GM12878 (cell line): ENCODE measurements at regions not wholly inside any gene's neighbourhood (a gene's known extent, or its start where the extent isn't known, plus 50 kb on each side); places are given as distances from the start of the nearest gene placed in this dataset.

Source experiments
- FOXM1 ChIP-seq: IDR thresholded peaks from 2 replicates; pipeline ENCODE4 v1.6.1; 2012; ENCODE audit warnings: low read depth, mild to moderate bottlenecking, inconsistent platforms, low read length, moderate library complexity
- POLR2A ChIP-seq: IDR thresholded peaks from 2 replicates; pipeline ENCODE4 v1.6.1; 2011; ENCODE audit warnings: low read depth, mild to moderate bottlenecking, low read length
- TF ChIP-seq, protein P1 (sequence below): IDR thresholded peaks from 2 replicates; pipeline ENCODE4 v1.6.1; 2012; ENCODE audit warnings: mild to moderate bottlenecking, low read depth, low read length
- TF ChIP-seq, protein P2 (sequence below), 3 experiments: IDR thresholded peaks in 2 of 3; conservative IDR thresholded peaks in 1 of 3; 2 replicates each; pipeline ENCODE4 v1.5.1; 2011; ENCODE audit warnings: low read depth in 3 of 3, low read length in 3 of 3, mild to moderate bottlenecking in 3 of 3, control low read depth in 2 of 3, moderate library complexity in 2 of 3, inconsistent platforms in 1 of 3, mixed read lengths in 1 of 3; ENCODE audit not compliant: control insufficient read depth in 2 of 3, insufficient read depth in 1 of 3; ENCODE audit errors: extremely low read depth in 1 of 3

DNA sequence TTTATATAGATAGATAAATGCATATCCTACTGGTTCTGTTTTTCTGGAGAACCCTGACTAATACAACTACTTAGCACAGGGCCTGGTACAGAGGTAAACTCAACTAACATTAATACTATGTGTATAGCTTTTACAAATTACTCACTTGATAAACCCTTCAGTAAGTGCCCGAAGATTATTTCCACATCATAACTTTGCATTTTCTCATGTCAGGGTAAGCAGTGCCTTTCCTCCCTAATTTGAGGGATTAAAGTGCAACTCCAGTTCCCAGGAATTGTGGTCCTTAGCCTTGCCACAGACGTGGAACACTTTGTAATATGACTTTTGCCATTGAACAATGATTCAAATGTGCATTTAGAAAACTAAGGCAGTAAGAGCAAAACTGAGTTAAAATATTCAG is 147.5 kb upstream of the SMLR1 start:
- TF ChIP-seq, protein P1, sequence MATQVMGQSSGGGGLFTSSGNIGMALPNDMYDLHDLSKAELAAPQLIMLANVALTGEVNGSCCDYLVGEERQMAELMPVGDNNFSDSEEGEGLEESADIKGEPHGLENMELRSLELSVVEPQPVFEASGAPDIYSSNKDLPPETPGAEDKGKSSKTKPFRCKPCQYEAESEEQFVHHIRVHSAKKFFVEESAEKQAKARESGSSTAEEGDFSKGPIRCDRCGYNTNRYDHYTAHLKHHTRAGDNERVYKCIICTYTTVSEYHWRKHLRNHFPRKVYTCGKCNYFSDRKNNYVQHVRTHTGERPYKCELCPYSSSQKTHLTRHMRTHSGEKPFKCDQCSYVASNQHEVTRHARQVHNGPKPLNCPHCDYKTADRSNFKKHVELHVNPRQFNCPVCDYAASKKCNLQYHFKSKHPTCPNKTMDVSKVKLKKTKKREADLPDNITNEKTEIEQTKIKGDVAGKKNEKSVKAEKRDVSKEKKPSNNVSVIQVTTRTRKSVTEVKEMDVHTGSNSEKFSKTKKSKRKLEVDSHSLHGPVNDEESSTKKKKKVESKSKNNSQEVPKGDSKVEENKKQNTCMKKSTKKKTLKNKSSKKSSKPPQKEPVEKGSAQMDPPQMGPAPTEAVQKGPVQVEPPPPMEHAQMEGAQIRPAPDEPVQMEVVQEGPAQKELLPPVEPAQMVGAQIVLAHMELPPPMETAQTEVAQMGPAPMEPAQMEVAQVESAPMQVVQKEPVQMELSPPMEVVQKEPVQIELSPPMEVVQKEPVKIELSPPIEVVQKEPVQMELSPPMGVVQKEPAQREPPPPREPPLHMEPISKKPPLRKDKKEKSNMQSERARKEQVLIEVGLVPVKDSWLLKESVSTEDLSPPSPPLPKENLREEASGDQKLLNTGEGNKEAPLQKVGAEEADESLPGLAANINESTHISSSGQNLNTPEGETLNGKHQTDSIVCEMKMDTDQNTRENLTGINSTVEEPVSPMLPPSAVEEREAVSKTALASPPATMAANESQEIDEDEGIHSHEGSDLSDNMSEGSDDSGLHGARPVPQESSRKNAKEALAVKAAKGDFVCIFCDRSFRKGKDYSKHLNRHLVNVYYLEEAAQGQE = no peak
- no peak for TF ChIP-seq FOXM1
- TF ChIP-seq, protein P2, sequence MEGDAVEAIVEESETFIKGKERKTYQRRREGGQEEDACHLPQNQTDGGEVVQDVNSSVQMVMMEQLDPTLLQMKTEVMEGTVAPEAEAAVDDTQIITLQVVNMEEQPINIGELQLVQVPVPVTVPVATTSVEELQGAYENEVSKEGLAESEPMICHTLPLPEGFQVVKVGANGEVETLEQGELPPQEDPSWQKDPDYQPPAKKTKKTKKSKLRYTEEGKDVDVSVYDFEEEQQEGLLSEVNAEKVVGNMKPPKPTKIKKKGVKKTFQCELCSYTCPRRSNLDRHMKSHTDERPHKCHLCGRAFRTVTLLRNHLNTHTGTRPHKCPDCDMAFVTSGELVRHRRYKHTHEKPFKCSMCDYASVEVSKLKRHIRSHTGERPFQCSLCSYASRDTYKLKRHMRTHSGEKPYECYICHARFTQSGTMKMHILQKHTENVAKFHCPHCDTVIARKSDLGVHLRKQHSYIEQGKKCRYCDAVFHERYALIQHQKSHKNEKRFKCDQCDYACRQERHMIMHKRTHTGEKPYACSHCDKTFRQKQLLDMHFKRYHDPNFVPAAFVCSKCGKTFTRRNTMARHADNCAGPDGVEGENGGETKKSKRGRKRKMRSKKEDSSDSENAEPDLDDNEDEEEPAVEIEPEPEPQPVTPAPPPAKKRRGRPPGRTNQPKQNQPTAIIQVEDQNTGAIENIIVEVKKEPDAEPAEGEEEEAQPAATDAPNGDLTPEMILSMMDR (IDR thresholded peaks at IDR 0.05 in 2 of 3, conservative IDR thresholded peaks at IDR 0.05 in 1 of 3; ENCODE audit: control insufficient read depth in 2 of 3, extremely low read depth in 1 of 3, insufficient read depth in 1 of 3, low read depth in 3 of 3, low read length in 3 of 3) = no peak
- TF ChIP-seq POLR2A = no peak
